MCF 10A (cell line): ENCODE measurements at regions not wholly inside any gene's neighbourhood (a gene's known extent, or its start where the extent isn't known, plus 50 kb on each side); places are given as distances from the start of the nearest gene placed in this dataset.

Experiments
- BruUV-seq: library from RNA; stranded (reverse); fragments of 400-500 nt; replicated peaks from 2 replicates; lab custom pipeline; 2021; lab: Mats Ljungman, UMichigan
- CTCF ChIA-PET: fragments of 300-600 bp; sonication (Branson Sonifier 250); formaldehyde crosslinking; extraction: SDS; loops from one replicate; lab custom pipeline; 2021; ENCODE audit warnings: antibody characterized with exemption, inconsistent platforms; lab: Yijun Ruan, JAX
- POLR2A ChIA-PET: fragments of 300-600, 350-650 bp; sonication (Branson Sonifier 250); formaldehyde crosslinking; extraction: SDS; loops from one replicate; lab custom pipeline; 2020; ENCODE audit warnings: antibody characterized with exemption, inconsistent platforms; lab: Yijun Ruan, JAX
- DNase-seq: peaks from one replicate; pipeline ENCODE4 v3.0.0-alpha.2; 2018; ENCODE audit not compliant: unreplicated experiment
- H3K27ac Mint-ChIP-seq: one replicate; pipeline ENCODE4 v1.8.0; 2022; ENCODE audit warnings: mild to moderate bottlenecking, low read depth, mixed read lengths; ENCODE audit not compliant: unreplicated experiment
- H3K27me3 Mint-ChIP-seq: one replicate; pipeline ENCODE4 v1.8.0; 2022; ENCODE audit warnings: mixed read lengths; ENCODE audit not compliant: insufficient read depth, unreplicated experiment
- H3K36me3 Mint-ChIP-seq: one replicate; pipeline ENCODE4 v1.8.0; 2022; ENCODE audit warnings: mild to moderate bottlenecking, moderate library complexity, mixed read lengths; ENCODE audit not compliant: insufficient read depth, unreplicated experiment
- H3K4me1 Mint-ChIP-seq: one replicate; pipeline ENCODE4 v1.8.0; 2022; ENCODE audit warnings: mixed read lengths; ENCODE audit not compliant: insufficient read depth, unreplicated experiment
- H3K4me3 Mint-ChIP-seq: one replicate; pipeline ENCODE4 v1.8.0; 2022; ENCODE audit warnings: mild to moderate bottlenecking, moderate library complexity, mixed read lengths; ENCODE audit not compliant: unreplicated experiment
- H3K9me3 Mint-ChIP-seq: one replicate; pipeline ENCODE4 v1.8.0; 2022; ENCODE audit warnings: mixed read lengths; ENCODE audit not compliant: unreplicated experiment
- intact Hi-C: fragments of 100-400 bp; cut with micrococcal nuclease; formaldehyde crosslinking; loops from 2 replicates; pipeline ENCODE4 v1.14.1; 2022
- TF ChIP-seq, protein P1 (sequence below): fragments of 200-600 bp; IDR thresholded peaks from one replicate; pipeline ENCODE4 v1.8.0; 2022; ENCODE audit warnings: antibody characterized with exemption, mild to moderate bottlenecking; ENCODE audit not compliant: unreplicated experiment

DNA sequence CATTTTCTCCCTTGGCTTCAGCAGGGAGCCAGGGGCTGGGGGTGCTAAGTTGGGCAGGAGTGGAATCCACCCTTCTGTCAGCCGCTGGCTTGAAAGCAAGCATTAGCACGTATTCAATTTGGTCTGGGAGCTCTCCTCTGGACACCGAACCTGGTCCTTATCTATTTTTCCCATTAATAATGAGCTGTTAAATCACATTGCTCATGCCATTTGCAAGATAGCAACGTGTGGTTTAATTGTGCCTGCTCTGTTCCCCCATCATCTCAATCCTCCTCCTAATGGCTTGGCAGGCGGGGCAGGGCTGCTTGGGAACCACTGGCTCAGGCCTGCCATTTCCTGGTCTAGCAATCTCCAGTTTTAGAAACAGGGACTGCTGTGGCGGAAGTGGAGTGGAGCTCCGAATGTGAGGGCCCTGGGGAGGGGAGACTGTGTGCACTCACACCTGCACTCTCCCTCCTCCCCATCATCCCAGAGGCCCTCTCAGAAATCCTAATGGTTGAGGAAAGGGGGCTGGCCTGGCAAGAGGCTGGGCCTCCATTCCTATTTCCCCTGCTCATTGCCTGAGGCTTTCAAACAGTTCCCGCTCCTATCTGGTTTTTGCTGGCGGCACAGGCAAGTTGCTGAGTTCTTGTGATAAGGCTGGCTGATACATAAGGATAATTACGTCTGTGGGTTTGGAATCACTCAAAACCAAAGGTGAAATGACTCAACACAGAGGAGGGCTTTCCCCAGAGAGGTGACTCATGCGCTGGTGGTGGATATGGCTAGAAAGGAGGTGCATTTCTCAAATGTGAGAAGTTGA, 201.2 kb upstream of the E2F8 start:
- ChIA-PET CTCF (interaction anchor here (0.7 to 1.5 kb wide), 2 partner anchors 127 to 164 kb away, joined by 3 read pairs; no protein-coding TSS in a partner anchor), POLR2A (interaction anchor here (1.4 kb wide), 1 partner anchor 94 kb away, joined by 3 read pairs; no protein-coding TSS in a partner anchor)
- BruUV-seq: no TSS peak
- Mint-ChIP-seq H3K27me3 (peaks cover 11% of the 10 kb centered on the region), H3K4me1 (peaks cover 33% of the 10 kb centered on the region), H3K36me3 (no peaks in the 10 kb centered on the region), H3K27ac (peak overlapping the region; percentile 35), H3K4me3 (peak overlapping the region; percentile 28), H3K9me3 (no peaks in the 10 kb centered on the region)
- DNase-seq: peak; percentile 94
- intact Hi-C loops: no loop called here
- TF ChIP-seq, protein P1, sequence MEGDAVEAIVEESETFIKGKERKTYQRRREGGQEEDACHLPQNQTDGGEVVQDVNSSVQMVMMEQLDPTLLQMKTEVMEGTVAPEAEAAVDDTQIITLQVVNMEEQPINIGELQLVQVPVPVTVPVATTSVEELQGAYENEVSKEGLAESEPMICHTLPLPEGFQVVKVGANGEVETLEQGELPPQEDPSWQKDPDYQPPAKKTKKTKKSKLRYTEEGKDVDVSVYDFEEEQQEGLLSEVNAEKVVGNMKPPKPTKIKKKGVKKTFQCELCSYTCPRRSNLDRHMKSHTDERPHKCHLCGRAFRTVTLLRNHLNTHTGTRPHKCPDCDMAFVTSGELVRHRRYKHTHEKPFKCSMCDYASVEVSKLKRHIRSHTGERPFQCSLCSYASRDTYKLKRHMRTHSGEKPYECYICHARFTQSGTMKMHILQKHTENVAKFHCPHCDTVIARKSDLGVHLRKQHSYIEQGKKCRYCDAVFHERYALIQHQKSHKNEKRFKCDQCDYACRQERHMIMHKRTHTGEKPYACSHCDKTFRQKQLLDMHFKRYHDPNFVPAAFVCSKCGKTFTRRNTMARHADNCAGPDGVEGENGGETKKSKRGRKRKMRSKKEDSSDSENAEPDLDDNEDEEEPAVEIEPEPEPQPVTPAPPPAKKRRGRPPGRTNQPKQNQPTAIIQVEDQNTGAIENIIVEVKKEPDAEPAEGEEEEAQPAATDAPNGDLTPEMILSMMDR: no peak

DNA sequence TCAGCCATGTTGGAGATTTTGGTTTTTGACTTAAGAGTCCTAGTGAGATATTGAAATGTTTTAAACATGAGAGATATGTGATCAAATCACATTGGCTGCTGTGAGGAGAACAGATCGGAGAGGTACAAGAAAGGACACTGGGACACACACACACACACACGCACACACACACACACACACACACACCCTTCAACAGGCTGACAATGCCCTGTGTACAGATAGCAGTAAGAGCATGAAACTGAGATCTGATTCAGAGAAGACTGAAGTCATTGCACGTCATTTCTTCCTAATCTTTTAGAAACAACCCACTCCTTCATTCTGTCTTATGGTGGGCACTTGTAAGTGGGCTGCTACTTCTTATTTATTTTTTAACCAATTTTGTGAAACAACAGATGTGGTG, 200.5 kb upstream of the E2F8 start:
- intact Hi-C loops: no loop called here
- Mint-ChIP-seq H3K27me3 (peaks cover 11% of the 10 kb centered on the region), H3K4me1 (peaks cover 33% of the 10 kb centered on the region), H3K36me3 (no peaks in the 10 kb centered on the region), H3K4me3 (no peak overlapping the region), H3K9me3 (no peaks in the 10 kb centered on the region), H3K27ac (no peak overlapping the region)
- DNase-seq: no peak
- ChIA-PET CTCF (interaction anchor here (0.7 kb wide), 1 partner anchor 163 kb away, joined by 3 read pairs; no protein-coding TSS in a partner anchor), POLR2A (no interaction called here)
- TF ChIP-seq, protein P1: no peak
- BruUV-seq: no TSS peak

DNA sequence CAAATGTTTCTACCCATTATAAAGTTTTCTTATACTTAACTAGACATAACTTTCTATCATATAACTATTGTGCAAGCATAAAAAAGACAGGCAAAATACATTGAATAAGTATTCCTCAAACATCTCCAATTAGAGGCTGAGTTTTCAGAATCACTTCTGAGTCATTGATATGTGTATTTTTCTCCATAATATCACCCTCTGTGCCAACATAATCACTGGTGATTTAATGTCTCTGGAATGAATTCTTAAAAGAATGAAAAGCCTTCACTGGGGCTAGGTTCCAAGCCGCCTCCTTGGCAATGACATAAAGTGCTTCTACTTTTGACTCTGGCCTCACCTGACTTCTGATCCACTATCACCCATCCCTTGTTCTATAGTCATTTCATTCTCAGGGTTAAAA, 197.0 kb upstream of the E2F8 start:
- ChIA-PET CTCF (no interaction called here), POLR2A (interaction anchor here (1.0 kb wide), 1 partner anchor 65 kb away, joined by 3 read pairs; no protein-coding TSS in a partner anchor)
- Mint-ChIP-seq H3K27me3 (peaks cover 11% of the 10 kb centered on the region), H3K4me1 (peaks cover 36% of the 10 kb centered on the region), H3K9me3 (no peaks in the 10 kb centered on the region), H3K36me3 (no peaks in the 10 kb centered on the region), H3K4me3 (no peak overlapping the region), H3K27ac (no peak overlapping the region)
- peak; percentile 85 for DNase-seq
- TF ChIP-seq, protein P1: no peak
- BruUV-seq: no TSS peak
- intact Hi-C loops: loop anchor here (5.0 to 10.0 kb wide), 2 partner anchors 65 to 247 kb away; no protein-coding TSS in a partner anchor

DNA sequence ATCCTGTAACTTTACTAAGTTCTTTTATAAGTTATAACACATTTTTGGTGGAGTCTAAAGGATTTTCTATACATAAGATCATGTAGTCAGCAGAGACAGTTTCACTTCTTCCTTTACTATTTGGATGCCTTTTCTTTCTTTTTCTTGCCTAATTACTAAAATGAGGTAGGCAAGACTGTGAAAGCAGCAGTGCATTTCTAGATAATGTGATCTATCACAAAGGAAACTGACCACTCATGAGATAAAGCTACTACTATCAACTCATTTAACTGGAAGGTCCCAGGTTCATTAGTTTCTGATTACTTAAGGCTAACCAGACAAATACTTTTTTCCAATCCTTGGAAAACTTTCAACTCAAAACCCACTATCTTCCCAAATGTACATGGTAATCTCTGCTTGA, 196.2 kb upstream of the E2F8 start:
- no peaks in the 10 kb centered on the region for H3K9me3 Mint-ChIP-seq
- no peaks in the 10 kb centered on the region for H3K36me3 Mint-ChIP-seq
- H3K27ac Mint-ChIP-seq: no peak overlapping the region
- H3K27me3 Mint-ChIP-seq: peaks cover 11% of the 10 kb centered on the region
- no TSS peak for BruUV-seq
- no peak overlapping the region for H3K4me3 Mint-ChIP-seq
- POLR2A ChIA-PET: no interaction called here
- no peak for DNase-seq
- CTCF ChIA-PET: interaction anchor here (1.3 kb wide), 1 partner anchor 16 kb away, joined by 3 read pairs; no protein-coding TSS in a partner anchor
- peaks cover 36% of the 10 kb centered on the region for H3K4me1 Mint-ChIP-seq
- intact Hi-C loops: loop anchor here (5.0 to 10.0 kb wide), 2 partner anchors 65 to 248 kb away; no protein-coding TSS in a partner anchor
- TF ChIP-seq, protein P1: no peak
